Large intestine (tissue), 3 donors: ENCODE measurements at regions not wholly inside any gene's neighbourhood (a gene's known extent, or its start where the extent isn't known, plus 50 kb on each side); places are given as distances from the start of the nearest gene placed in this dataset.
A peak's percentile ranks its signal among the peaks of the same experiment; 100 is the strongest.

Experiments used
- DNase-seq, 2 donors: peaks; one replicate each; pipeline versions ENCODE4 v3.0.0 to v3.0.0-alpha.2; 2013
- H3K27ac ChIP-seq: one replicate; pipeline ENCODE4 v1.5.1; 2013; ENCODE audit warnings: low read length
- H3K27me3 ChIP-seq: 2 replicates; pipeline ENCODE4 v1.6.1; 2013; ENCODE audit warnings: low read length; ENCODE audit not compliant: control insufficient read depth, insufficient read depth
- H3K36me3 ChIP-seq: 2 replicates; pipeline ENCODE4 v1.6.1; 2013; ENCODE audit warnings: low read length; ENCODE audit not compliant: control insufficient read depth, insufficient read depth
- H3K4me1 ChIP-seq: one replicate; pipeline ENCODE4 v1.6.1; 2013; ENCODE audit warnings: low read length; ENCODE audit not compliant: control insufficient read depth, insufficient read depth
- H3K4me3 ChIP-seq: one replicate; pipeline ENCODE4 v1.5.1; 2013; ENCODE audit warnings: low read length
- H3K9me3 ChIP-seq: one replicate; pipeline ENCODE4 v1.6.1; 2013; ENCODE audit warnings: mild to moderate bottlenecking, low read depth, low read length, moderate library complexity; ENCODE audit not compliant: control insufficient read depth
- WGBS: methylation state at CpG from one replicate; pipeline ENCODE4 v1.1.5; 2013; ENCODE audit warnings: low lambda C conversion rate; ENCODE audit not compliant: insufficient coverage; 5-methylcytosine and 5-hydroxymethylcytosine counted together

GRCh38 chr6:122524056-122524455 is 52.4 kb upstream of the SERINC1 start:
- no CpG with 5 or more reads among the region's 2 CpGs for WGBS
- no peak for DNase-seq
- Histone ChIP-seq H3K9me3 (peaks cover 4% of the 10 kb centered on the region), H3K27ac (no peak overlapping the region), H3K4me1 (no peaks in the 10 kb centered on the region), H3K36me3 (no peaks in the 10 kb centered on the region), H3K27me3 (no peaks in the 10 kb centered on the region), H3K4me3 (no peak overlapping the region)

- no peaks in the 10 kb centered on the region for H3K36me3 ChIP-seq
- no peak overlapping the region for H3K4me3 ChIP-seq
- H3K27ac ChIP-seq, result no peak overlapping the region
- no peaks in the 10 kb centered on the region for H3K27me3 ChIP-seq
- H3K4me1 ChIP-seq, result no peaks in the 10 kb centered on the region
- no peaks in the 10 kb centered on the region for H3K9me3 ChIP-seq
- DNase-seq, result peak; percentile 44 to 55
- no CpG with 5 or more reads among the region's 1 CpG for WGBS
These were observed 58.9 kb upstream of the SERINC1 start for GRCh38 chr6:122530440-122531046.

DNA sequence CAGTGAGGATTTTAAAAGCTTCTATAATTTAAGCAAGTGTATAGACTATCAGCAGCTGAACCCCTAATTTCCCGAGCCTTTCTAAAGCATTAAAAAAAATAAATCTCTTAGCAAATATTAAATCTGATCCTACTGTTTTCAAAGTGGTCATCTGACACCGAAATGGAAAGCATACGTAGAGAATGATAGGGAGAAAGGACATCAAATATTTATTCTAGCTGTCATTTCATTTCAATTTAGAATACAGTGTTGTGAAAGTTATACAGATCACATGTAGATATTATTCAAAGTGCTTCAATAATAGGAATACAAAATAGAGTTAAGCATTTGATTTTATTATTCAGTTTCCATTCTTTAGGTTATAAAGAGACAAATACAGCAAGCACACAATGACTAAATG is 61.9 kb upstream of the PKIB start:
- 90% methylated on average over 2 of the region's 3 CpGs for WGBS
- Histone ChIP-seq H3K27me3 (no peaks in the 10 kb centered on the region), H3K36me3 (no peaks in the 10 kb centered on the region), H3K27ac (no peak overlapping the region), H3K4me3 (no peak overlapping the region), H3K4me1 (no peaks in the 10 kb centered on the region), H3K9me3 (no peaks in the 10 kb centered on the region)
- DNase-seq, result no peak

DNA sequence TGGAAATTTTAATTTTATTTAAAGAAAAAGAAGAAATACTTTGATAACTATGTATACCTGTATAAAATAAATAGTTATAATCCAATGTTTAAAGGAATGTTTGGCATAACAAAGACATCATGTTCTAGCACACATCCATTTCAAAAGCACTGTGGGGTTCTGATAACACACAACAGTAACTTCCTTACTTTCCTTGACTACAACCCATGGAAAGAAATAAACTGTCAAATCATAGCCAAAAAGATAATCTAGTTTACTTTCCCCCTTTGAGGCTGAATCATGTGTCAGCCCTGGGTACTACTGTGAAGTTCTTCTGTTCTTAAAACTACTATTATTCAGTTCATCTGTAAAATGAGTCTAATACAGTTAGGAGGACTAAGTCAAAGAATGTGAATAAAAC is 61.4 kb upstream of the PKIB start:
- no peaks in the 10 kb centered on the region for H3K36me3 ChIP-seq
- no peaks in the 10 kb centered on the region for H3K27me3 ChIP-seq
- H3K4me3 ChIP-seq, result no peak overlapping the region
- H3K27ac ChIP-seq, result no peak overlapping the region
- no peaks in the 10 kb centered on the region for H3K9me3 ChIP-seq
- no peaks in the 10 kb centered on the region for H3K4me1 ChIP-seq
- no peak for DNase-seq

GRCh38 chr6:122553697-122554096 is 56.5 kb upstream of the PKIB start:
- DNase-seq, result no peak
- Histone ChIP-seq H3K36me3 (no peaks in the 10 kb centered on the region), H3K9me3 (no peaks in the 10 kb centered on the region), H3K4me3 (no peak overlapping the region), H3K4me1 (peaks cover 13% of the 10 kb centered on the region), H3K27me3 (no peaks in the 10 kb centered on the region), H3K27ac (no peak overlapping the region)
- no CpG with 5 or more reads among the region's 3 CpGs for WGBS

GRCh38 chr6:122555561-122555960 is 54.6 kb upstream of the PKIB start:
- Histone ChIP-seq H3K4me3 (no peak overlapping the region), H3K4me1 (peaks cover 13% of the 10 kb centered on the region), H3K27me3 (no peaks in the 10 kb centered on the region), H3K9me3 (no peaks in the 10 kb centered on the region), H3K36me3 (no peaks in the 10 kb centered on the region), H3K27ac (no peak overlapping the region)
- no peak for DNase-seq

- Histone ChIP-seq H3K27ac (no peak overlapping the region), H3K36me3 (no peaks in the 10 kb centered on the region), H3K9me3 (no peaks in the 10 kb centered on the region), H3K4me3 (no peak overlapping the region), H3K27me3 (no peaks in the 10 kb centered on the region), H3K4me1 (peaks cover 13% of the 10 kb centered on the region)
- no peak for DNase-seq
These were observed 52.1 kb upstream of the PKIB start for GRCh38 chr6:122558080-122558479.
